ENCODE measurements at regions not wholly inside any gene's neighbourhood (a gene's known extent, or its start where the extent isn't known, plus 50 kb on each side); places are given as distances from the start of the nearest gene placed in this dataset.

DNA sequence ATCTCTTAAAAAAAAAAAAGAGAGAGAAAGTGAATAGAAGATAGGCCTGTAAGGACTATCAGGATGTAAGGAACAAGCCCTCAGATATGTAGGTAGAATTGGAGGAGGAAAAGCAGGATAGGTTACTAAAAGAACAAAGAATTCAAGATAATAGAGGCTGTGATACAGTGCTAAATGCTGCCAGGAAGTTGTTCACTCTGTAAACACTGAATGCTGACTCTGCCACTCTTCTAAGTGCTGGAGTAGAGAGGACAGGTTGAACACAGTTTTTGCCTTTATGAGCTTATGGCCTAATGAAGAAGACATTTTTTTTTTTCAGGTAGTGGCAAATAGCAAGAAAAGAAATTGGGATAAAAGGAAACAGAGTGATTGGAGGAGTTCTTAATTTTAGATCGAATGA, 90.6 kb upstream of the ZNF678 start:
- no TSS peak for BruUV-seq (replicated peaks)
- FAIRE-seq, result no peak
- peaks cover 2% of the 10 kb centered on the region for H3K4me1 ChIP-seq (ENCODE audit: control insufficient read depth, extremely low read depth, insufficient read depth, low read length)
- POLR2A ChIA-PET, result no interaction called here
- no peak overlapping the region for H3K4me2 ChIP-seq (ENCODE audit: insufficient read depth, low read length)
- H3K79me2 ChIP-seq (ENCODE audit: control insufficient read depth, insufficient read depth, low read length), result no peaks in the 10 kb centered on the region
- no peaks in the 10 kb centered on the region for H3K9me1 ChIP-seq (replicated peaks; ENCODE audit: control insufficient read depth, extremely low read depth, insufficient read depth, low read length)
- dilution Hi-C loops (cut with MboI; ENCODE audit: extremely low pct_ligation_motif_present, low sequenced_read_pairs) (no loop called here), intact Hi-C loops (cut with micrococcal nuclease) (no loop called here)
- H3K27me3 ChIP-seq (ENCODE audit: control insufficient read depth in 2 of 2, insufficient read depth in 2 of 2, low read length in 2 of 2), result peaks cover 15 to 18% of the 10 kb centered on the region in 2 experiments
- H2AFZ ChIP-seq (ENCODE audit: low read depth, low read length), result no peak overlapping the region
- no peak overlapping the region for H3K4me3 ChIP-seq (replicated peaks in 1 of 3; ENCODE audit: insufficient read depth in 1 of 3, low read depth in 1 of 3, low read length in 3 of 3)
- H3K36me3 ChIP-seq (ENCODE audit: control insufficient read depth in 2 of 2, extremely low read depth in 1 of 2, insufficient read depth in 2 of 2, low read length in 2 of 2), result no peaks in the 10 kb centered on the region
- CTCF ChIA-PET, result no interaction called here
- H3K27ac ChIP-seq (ENCODE audit: insufficient read depth, low read depth, low read length), result no peak overlapping the region
- no peaks in the 10 kb centered on the region for H4K20me1 ChIP-seq (replicated peaks; ENCODE audit: control insufficient read depth, extremely low read depth, insufficient read depth, low read length)
- TF ChIP-seq JUN (IDR thresholded peaks at IDR 0.05; ENCODE audit: borderline replicate concordance, insufficient read depth, insufficient read length, low read depth) (no peak), EZH2 (IDR thresholded peaks at IDR 0.05; ENCODE audit: borderline replicate concordance, low read depth, low read length, severe bottlenecking) (no peak), MYC (IDR thresholded peaks at IDR 0.05; ENCODE audit: low read depth, low read length) (no peak), POLR2AphosphoS5 (IDR thresholded peaks at IDR 0.05; ENCODE audit: insufficient read depth, low read depth, low read length) (no peak), GATA2 (IDR thresholded peaks at IDR 0.05; ENCODE audit: insufficient read depth, insufficient read length, low read depth, low read length) (no peak), POLR2A (IDR thresholded peaks at IDR 0.05; ENCODE audit: low read depth, low read length) (no peak), FOS (IDR thresholded peaks at IDR 0.05; ENCODE audit: borderline replicate concordance, insufficient read depth, low read length) (no peak)
- TF ChIP-seq, protein P1, sequence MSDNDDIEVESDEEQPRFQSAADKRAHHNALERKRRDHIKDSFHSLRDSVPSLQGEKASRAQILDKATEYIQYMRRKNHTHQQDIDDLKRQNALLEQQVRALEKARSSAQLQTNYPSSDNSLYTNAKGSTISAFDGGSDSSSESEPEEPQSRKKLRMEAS (IDR thresholded peaks at IDR 0.05; ENCODE audit: insufficient read depth, insufficient read length), result no peak
- TF ChIP-seq, protein P2, sequence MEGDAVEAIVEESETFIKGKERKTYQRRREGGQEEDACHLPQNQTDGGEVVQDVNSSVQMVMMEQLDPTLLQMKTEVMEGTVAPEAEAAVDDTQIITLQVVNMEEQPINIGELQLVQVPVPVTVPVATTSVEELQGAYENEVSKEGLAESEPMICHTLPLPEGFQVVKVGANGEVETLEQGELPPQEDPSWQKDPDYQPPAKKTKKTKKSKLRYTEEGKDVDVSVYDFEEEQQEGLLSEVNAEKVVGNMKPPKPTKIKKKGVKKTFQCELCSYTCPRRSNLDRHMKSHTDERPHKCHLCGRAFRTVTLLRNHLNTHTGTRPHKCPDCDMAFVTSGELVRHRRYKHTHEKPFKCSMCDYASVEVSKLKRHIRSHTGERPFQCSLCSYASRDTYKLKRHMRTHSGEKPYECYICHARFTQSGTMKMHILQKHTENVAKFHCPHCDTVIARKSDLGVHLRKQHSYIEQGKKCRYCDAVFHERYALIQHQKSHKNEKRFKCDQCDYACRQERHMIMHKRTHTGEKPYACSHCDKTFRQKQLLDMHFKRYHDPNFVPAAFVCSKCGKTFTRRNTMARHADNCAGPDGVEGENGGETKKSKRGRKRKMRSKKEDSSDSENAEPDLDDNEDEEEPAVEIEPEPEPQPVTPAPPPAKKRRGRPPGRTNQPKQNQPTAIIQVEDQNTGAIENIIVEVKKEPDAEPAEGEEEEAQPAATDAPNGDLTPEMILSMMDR (IDR thresholded peaks at IDR 0.05; ENCODE audit: extremely low read depth in 1 of 2, insufficient read depth in 1 of 2, low read depth in 1 of 2, low read length in 2 of 2), result no peak
- no peaks in the 10 kb centered on the region for H3K9me3 ChIP-seq (replicated peaks; ENCODE audit: control insufficient read depth, insufficient read depth, low read length)
- no peak overlapping the region for H3K9ac ChIP-seq (replicated peaks; ENCODE audit: extremely low read depth, insufficient read depth, low read length)
- DNase-seq (ENCODE audit: low read depth, low spot score), result no peak

Data from endothelial cell of umbilical vein (primary cell).